A673 (cell line): ENCODE measurements at regions not wholly inside any gene's neighbourhood (a gene's known extent, or its start where the extent isn't known, plus 50 kb on each side); places are given as distances from the start of the nearest gene placed in this dataset.

Experiments used
- EZH2 ChIP-seq: fragments of 200-600 bp; sonication (generic); IDR thresholded peaks from 2 replicates; pipeline ENCODE4 v1.6.1; 2017; ENCODE audit warnings: borderline replicate concordance, low read depth, mild to moderate bottlenecking, mixed read lengths, antibody characterized with exemption, low read length; ENCODE audit not compliant: poor library complexity, severe bottlenecking
- TF ChIP-seq, protein P1 (sequence below): fragments of 300-800, 200-600 bp; sonication (generic); conservative IDR thresholded peaks from 2 replicates; pipeline ENCODE4 v1.5.1; 2017; ENCODE audit warnings: low read depth, mild to moderate bottlenecking, antibody characterized with exemption, low read length, moderate library complexity, mixed read lengths

GRCh38 chr6:126185774-126186173, 154.1 kb upstream of the CENPW start:
- TF ChIP-seq, protein P1, sequence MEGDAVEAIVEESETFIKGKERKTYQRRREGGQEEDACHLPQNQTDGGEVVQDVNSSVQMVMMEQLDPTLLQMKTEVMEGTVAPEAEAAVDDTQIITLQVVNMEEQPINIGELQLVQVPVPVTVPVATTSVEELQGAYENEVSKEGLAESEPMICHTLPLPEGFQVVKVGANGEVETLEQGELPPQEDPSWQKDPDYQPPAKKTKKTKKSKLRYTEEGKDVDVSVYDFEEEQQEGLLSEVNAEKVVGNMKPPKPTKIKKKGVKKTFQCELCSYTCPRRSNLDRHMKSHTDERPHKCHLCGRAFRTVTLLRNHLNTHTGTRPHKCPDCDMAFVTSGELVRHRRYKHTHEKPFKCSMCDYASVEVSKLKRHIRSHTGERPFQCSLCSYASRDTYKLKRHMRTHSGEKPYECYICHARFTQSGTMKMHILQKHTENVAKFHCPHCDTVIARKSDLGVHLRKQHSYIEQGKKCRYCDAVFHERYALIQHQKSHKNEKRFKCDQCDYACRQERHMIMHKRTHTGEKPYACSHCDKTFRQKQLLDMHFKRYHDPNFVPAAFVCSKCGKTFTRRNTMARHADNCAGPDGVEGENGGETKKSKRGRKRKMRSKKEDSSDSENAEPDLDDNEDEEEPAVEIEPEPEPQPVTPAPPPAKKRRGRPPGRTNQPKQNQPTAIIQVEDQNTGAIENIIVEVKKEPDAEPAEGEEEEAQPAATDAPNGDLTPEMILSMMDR = no peak
- no peak for TF ChIP-seq EZH2
